Natural killer cell (primary cell): ENCODE measurements at regions not wholly inside any gene's neighbourhood (a gene's known extent, or its start where the extent isn't known, plus 50 kb on each side); places are given as distances from the start of the nearest gene placed in this dataset.

Experiments
- ATAC-seq, 3 donors: fragments of 150-1000 bp in 2 of 3; fragments of 200-7000 bp in 1 of 3; cut with Tn5 transposase; 1 replicate in 1 of 3; 2 replicates in 2 of 3; pipeline ENCODE4 v1.10.0; 2021; ENCODE audit warnings: mild to moderate bottlenecking in 2 of 3, moderate library complexity in 2 of 3
- DNase-seq, 2 donors: peaks; one replicate each; pipeline versions ENCODE4 v3.0.0 to v3.0.0-alpha.2; 2013 to 2021; ENCODE audit warnings: mixed read lengths in 1 of 2
- H3K27ac ChIP-seq: one replicate; pipeline ENCODE4 v1.5.1; 2013; ENCODE audit warnings: mild to moderate bottlenecking, low read length
- H3K27me3 ChIP-seq: one replicate; pipeline ENCODE4 v1.6.1; 2013; ENCODE audit warnings: low read length; ENCODE audit not compliant: control insufficient read depth, insufficient read depth
- H3K36me3 ChIP-seq: one replicate; pipeline ENCODE4 v1.6.1; 2013; ENCODE audit warnings: low read length; ENCODE audit not compliant: control insufficient read depth, insufficient read depth
- H3K4me1 ChIP-seq: one replicate; pipeline ENCODE4 v1.6.1; 2013; ENCODE audit warnings: low read length; ENCODE audit not compliant: control insufficient read depth, insufficient read depth
- H3K4me3 ChIP-seq: one replicate; pipeline ENCODE4 v1.5.1; 2013; ENCODE audit warnings: low read length
- H3K9me3 ChIP-seq: one replicate; pipeline ENCODE4 v1.6.1; 2013; ENCODE audit warnings: low read length; ENCODE audit not compliant: control insufficient read depth, insufficient read depth
- H3K27ac Mint-ChIP-seq, 2 donors: one replicate each; pipeline ENCODE4 v1.8.0; 2022; ENCODE audit warnings: mild to moderate bottlenecking in 2 of 2, mixed read lengths in 2 of 2, moderate library complexity in 1 of 2
- H3K27me3 Mint-ChIP-seq, 2 donors: one replicate each; pipeline ENCODE4 v1.8.0; 2022; ENCODE audit warnings: low read depth in 2 of 2, mixed read lengths in 2 of 2
- H3K36me3 Mint-ChIP-seq: one replicate; pipeline ENCODE4 v1.8.0; 2022; ENCODE audit warnings: mixed read lengths
- H3K4me1 Mint-ChIP-seq, 2 donors: one replicate each; pipeline ENCODE4 v1.8.0; 2022; ENCODE audit warnings: mixed read lengths in 2 of 2
- H3K4me3 Mint-ChIP-seq: one replicate; pipeline ENCODE4 v1.8.0; 2022; ENCODE audit warnings: mild to moderate bottlenecking, moderate library complexity, mixed read lengths
- H3K9me3 Mint-ChIP-seq, 2 donors: one replicate each; pipeline ENCODE4 v1.8.0; 2022; ENCODE audit warnings: mixed read lengths in 2 of 2
- WGBS: methylation state at CpG from one replicate; pipeline ENCODE4 v1.1.7; 2013; ENCODE audit warnings: missing lambda C conversion rate; ENCODE audit not compliant: insufficient coverage; 5-methylcytosine and 5-hydroxymethylcytosine counted together
- intact Hi-C: fragments of 100-400 bp; cut with micrococcal nuclease; formaldehyde crosslinking; loops from one replicate; pipeline ENCODE4 v1.14.2; 2022
- TF ChIP-seq, protein P1 (sequence below): fragments of 200-600 bp; IDR thresholded peaks from one replicate; pipeline ENCODE4 v1.8.0; 2022; ENCODE audit warnings: antibody characterized with exemption

DNA sequence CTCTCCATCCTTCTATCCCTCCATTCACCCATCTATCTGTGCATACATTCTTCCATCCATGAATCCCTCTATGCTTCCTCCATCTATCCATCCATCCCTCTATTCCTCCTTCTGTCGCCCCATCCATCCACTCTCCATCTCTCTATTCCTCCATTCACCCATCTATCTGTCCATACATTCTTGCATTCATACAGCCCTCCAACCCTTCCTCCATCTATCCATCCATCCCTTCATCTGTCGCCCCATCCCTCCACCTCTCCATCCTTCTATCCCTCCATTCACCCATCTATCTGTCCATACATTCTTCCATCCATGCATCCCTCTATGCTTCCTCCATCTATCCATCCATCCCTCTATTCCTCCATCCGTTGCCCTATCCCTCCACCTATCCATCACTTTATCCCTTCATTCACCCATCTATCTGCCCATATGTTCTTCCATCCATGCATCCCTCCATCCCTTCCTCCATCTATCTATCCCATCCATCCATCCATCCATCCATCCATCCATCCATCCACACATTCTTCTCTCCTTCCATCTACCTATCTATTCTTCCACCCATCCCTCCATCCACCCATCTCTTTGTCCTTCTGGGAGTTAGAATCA is 272.5 kb upstream of the TNRC6C start:
- Histone ChIP-seq H3K4me3 (no peak overlapping the region), H3K36me3 (no peaks in the 10 kb centered on the region), H3K27ac (no peak overlapping the region), H3K9me3 (no peaks in the 10 kb centered on the region), H3K27me3 (no peaks in the 10 kb centered on the region), H3K4me1 (peaks cover 10% of the 10 kb centered on the region)
- DNase-seq (no peak), ATAC-seq (no peak)
- Mint-ChIP-seq H3K27ac (no peak overlapping the region), H3K9me3 (no peaks in the 10 kb centered on the region), H3K4me3 (no peak overlapping the region), H3K36me3 (no peaks in the 10 kb centered on the region), H3K27me3 (peaks cover 6 to 15% of the 10 kb centered on the region in 2 donors), H3K4me1 (peaks cover 16% of the 10 kb centered on the region in 2 donors)
- intact Hi-C loops = no loop called here
- WGBS = 96% methylated on average over 3 of the region's 3 CpGs
- TF ChIP-seq, protein P1, sequence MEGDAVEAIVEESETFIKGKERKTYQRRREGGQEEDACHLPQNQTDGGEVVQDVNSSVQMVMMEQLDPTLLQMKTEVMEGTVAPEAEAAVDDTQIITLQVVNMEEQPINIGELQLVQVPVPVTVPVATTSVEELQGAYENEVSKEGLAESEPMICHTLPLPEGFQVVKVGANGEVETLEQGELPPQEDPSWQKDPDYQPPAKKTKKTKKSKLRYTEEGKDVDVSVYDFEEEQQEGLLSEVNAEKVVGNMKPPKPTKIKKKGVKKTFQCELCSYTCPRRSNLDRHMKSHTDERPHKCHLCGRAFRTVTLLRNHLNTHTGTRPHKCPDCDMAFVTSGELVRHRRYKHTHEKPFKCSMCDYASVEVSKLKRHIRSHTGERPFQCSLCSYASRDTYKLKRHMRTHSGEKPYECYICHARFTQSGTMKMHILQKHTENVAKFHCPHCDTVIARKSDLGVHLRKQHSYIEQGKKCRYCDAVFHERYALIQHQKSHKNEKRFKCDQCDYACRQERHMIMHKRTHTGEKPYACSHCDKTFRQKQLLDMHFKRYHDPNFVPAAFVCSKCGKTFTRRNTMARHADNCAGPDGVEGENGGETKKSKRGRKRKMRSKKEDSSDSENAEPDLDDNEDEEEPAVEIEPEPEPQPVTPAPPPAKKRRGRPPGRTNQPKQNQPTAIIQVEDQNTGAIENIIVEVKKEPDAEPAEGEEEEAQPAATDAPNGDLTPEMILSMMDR = no peak

DNA sequence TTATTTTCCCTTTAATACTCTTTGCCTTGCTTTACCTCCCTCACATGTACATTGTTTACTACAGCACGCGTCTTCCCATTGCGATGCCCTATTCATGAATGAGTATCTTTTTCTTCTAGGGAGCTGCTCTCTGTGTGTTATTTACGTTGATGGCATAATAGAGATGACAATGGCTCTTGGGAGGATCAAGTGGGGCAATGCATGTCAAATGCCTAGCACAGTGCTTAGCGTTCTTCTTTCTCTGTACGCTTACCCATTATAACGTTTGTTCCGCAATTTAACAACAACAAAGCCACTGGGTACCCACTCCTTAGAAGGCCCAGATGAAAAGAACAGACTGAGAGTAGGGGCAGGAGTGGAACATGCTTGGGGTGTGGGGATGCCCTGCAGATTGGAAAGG is 271.6 kb upstream of the TNRC6C start:
- no peak for DNase-seq
- H3K27me3 Mint-ChIP-seq = peaks cover 6 to 19% of the 10 kb centered on the region in 2 donors
- no peak overlapping the region for H3K27ac ChIP-seq
- H3K9me3 ChIP-seq = no peaks in the 10 kb centered on the region
- intact Hi-C loops = no loop called here
- 97% methylated on average over 8 of the region's 8 CpGs for WGBS
- no peak for ATAC-seq
- H3K27me3 ChIP-seq = no peaks in the 10 kb centered on the region
- no peak overlapping the region for H3K27ac Mint-ChIP-seq
- no peak overlapping the region for H3K4me3 ChIP-seq
- TF ChIP-seq, protein P1 = no peak
- H3K9me3 Mint-ChIP-seq = no peaks in the 10 kb centered on the region
- peaks cover 16% of the 10 kb centered on the region for H3K4me1 ChIP-seq
- H3K36me3 Mint-ChIP-seq = no peaks in the 10 kb centered on the region
- no peaks in the 10 kb centered on the region for H3K36me3 ChIP-seq
- no peak overlapping the region for H3K4me3 Mint-ChIP-seq
- H3K4me1 Mint-ChIP-seq = peaks cover 19 to 22% of the 10 kb centered on the region in 2 donors

DNA sequence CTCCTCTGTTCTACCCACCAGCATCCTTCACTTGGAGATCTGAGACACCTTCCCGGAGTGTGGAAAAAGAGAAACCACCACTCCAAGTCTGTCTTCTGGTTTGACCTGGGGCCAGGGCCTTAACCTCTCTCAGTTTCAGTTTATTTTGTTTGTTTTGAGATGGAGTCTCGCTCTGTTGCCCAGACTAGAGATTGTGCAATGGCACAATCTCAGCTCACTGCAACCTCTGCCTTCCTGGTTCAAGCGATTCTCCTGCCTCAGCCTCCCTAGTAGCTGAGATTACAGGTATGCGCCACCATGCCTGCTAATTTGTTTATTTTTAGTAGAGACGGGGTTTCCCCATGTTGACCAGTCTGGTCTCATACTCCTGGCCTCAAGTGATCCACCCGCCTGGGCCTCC is 271.1 kb upstream of the TNRC6C start:
- 92% methylated on average over 6 of the region's 6 CpGs for WGBS
- intact Hi-C loops = no loop called here
- no peak for ATAC-seq

More for the DNA sequence above, 271.1 kb upstream of the TNRC6C start:
- Mint-ChIP-seq H3K27me3 (peaks cover 6 to 23% of the 10 kb centered on the region in 2 donors), H3K9me3 (no peaks in the 10 kb centered on the region), H3K36me3 (no peaks in the 10 kb centered on the region), H3K27ac (no peak overlapping the region), H3K4me1 (peaks cover 22 to 24% of the 10 kb centered on the region in 2 donors), H3K4me3 (no peak overlapping the region)
- Histone ChIP-seq H3K27ac (no peak overlapping the region), H3K4me3 (no peak overlapping the region), H3K9me3 (no peaks in the 10 kb centered on the region), H3K27me3 (no peaks in the 10 kb centered on the region), H3K36me3 (no peaks in the 10 kb centered on the region), H3K4me1 (peaks cover 16% of the 10 kb centered on the region)
- DNase-seq = no peak
- TF ChIP-seq, protein P1 = no peak
